Myocyte (in vitro differentiated cells): ENCODE measurements at regions not wholly inside any gene's neighbourhood (a gene's known extent, or its start where the extent isn't known, plus 50 kb on each side); places are given as distances from the start of the nearest gene placed in this dataset.

Source experiments
- DNase-seq: peaks from one replicate; pipeline ENCODE4 v3.0.0-alpha.2; 2012; ENCODE audit warnings: low read depth

GRCh38 chr10:129090618-129091366, 376.2 kb upstream of the MGMT start:
- DNase-seq = no peak

GRCh38 chr10:129093641-129094040, 373.4 kb upstream of the MGMT start:
- DNase-seq = no peak

DNA sequence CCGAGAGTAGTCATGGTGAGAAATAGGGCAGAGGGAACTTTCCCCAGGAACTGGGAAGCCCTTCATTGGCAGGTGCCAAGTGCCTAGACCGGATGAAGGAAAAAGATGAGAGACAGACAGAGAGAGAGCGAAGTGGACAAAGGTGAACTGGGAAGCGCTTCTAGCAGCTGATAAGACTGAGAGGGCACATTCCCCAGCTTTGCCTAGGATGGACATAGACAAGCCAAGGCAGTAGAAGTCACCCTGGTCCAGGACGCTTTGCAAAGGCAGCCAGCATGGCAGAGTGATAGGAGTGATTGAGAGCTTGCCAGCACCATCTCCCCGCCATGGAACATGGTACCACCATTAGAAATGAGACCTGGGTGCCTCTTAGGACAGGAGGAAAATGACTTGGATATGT, 372.8 kb upstream of the MGMT start:
- no peak for DNase-seq

- DNase-seq = no peak
These were observed 372.2 kb upstream of the MGMT start for GRCh38 chr10:129094861-129095260.

DNA sequence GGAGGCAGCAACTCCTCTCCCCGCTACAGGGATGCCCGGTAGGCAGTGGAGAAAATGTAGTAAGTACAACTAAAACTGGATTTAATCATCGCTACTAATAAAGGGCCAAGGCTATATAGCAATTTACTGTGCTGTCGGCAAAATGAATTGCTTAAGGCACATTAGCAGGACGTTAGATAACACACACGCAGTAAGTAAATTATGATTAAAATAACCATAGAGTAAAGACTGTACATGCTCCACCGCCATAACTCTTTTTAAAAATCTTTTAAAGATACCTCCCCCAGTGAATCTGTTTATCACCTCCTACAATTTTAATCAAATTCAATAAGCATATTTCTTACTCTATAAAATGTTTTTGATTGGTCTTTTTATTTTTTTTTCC, 371.4 kb upstream of the MGMT start:
- DNase-seq = no peak

- no peak for DNase-seq
These were observed 370.7 kb upstream of the MGMT start for GRCh38 chr10:129096065-129096984.

DNA sequence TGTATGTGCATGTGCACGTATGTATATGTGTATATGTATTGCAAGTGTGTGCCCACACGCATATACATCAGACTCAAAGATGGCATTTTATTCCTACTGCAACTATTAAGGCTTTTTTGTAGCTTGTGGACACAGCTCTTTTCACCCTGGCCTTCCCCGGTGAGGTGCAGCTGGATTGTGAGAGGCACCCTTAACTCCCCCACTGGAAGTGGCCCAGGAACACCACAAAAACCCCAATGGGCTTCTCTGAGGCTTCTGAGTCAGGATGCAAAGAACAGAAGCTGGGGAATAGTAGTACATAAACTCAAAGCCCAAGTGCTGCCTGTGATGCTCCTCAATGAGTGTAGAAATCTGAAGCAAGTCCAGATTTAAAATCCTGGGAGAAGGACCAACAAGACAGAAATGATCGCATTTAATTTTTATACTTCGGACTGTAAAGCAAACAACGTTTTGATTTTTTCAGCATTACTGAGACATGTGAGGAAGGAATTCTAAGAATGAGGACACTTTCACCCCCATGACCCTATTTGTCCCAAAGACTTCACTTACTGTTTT, 369.2 kb upstream of the MGMT start:
- no peak for DNase-seq

GRCh38 chr10:129098517-129098916, 368.5 kb upstream of the MGMT start:
- no peak for DNase-seq

DNA sequence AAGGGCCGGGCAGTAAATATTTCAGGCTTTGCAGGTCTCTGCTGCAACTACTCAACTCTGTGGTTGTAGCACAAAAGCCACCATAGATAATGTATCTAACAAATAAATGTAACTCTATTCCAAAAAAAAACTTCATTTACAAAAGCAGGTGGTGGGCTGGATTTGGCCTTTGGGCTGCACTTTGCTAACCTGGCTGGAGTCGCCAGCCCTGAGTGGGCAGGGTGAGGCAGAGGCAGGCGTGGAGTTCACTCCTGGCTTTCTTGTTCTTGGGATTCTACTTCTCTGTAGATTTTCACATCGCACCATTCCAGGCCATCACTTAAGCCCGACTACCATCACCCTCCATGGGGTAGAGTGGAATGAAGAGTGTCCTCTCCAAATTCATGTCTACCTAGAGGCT, 367.6 kb upstream of the MGMT start:
- DNase-seq = no peak

GRCh38 chr10:129099992-129100391, 367.0 kb upstream of the MGMT start:
- no peak for DNase-seq

- no peak for DNase-seq
These were observed 365.6 kb upstream of the MGMT start for GRCh38 chr10:129101232-129101980.

DNA sequence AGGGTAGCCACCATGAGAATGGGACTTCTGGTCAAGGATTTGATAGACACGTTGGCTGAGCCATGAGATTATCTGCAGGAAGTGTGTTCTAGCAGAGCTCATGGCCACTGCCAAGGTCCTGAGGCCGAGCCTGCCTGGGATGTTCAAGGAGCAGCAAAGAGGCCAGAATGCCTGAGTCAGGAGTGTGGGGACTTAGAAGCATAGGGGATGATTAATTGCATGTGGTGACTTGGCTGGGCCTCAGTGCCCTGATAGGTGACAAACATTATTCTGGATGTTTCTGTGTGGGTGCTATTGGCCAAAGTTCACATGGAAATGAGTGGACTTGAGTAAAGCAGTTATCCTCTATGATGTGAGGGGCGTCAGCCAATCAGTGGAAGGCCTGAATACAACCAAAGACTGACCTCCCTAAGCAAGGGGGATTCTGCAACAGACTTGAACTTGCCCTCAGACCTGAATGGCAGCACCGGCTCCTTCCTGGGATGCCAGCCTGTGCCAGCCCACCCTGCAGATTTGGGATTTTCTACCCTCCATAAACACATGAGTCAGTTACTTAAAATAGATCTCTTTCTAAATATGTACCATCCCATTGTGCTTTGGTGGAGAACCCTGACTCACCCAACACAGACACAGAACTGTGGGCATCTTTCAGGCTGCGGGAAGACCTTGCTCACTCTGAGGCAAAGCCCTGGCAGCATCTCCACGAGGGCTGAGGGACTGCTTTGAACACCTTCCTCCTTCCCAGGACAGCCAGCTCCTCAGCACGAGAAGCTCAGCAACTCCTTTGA, 363.9 kb upstream of the MGMT start:
- DNase-seq = no peak

GRCh38 chr10:129104266-129105045, 362.6 kb upstream of the MGMT start:
- DNase-seq = no peak

GRCh38 chr10:129105266-129105665, 361.8 kb upstream of the MGMT start:
- DNase-seq = no peak

- DNase-seq = no peak
These were observed 360.7 kb upstream of the MGMT start for GRCh38 chr10:129106314-129106713.

DNA sequence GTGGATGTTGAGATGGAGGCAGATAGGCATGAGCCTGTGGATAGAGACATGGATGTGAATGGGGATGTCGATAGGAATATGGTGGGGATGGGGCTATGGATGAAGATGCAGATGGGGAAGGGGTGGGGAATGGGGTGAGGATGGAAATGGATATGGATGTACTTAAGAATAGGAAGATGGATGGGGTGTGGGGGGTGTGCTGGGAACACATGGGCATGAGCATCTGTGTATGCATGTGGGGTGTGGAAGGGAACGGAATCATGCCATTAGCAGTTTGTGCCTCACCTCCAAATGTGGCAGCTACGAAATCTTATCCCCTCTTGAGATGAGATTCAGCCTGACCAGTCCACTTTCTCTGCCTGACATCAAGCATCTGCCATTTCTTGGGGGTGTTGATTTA, 359.5 kb upstream of the MGMT start:
- no peak for DNase-seq

GRCh38 chr10:129108378-129108777, 358.7 kb upstream of the MGMT start:
- no peak for DNase-seq

DNA sequence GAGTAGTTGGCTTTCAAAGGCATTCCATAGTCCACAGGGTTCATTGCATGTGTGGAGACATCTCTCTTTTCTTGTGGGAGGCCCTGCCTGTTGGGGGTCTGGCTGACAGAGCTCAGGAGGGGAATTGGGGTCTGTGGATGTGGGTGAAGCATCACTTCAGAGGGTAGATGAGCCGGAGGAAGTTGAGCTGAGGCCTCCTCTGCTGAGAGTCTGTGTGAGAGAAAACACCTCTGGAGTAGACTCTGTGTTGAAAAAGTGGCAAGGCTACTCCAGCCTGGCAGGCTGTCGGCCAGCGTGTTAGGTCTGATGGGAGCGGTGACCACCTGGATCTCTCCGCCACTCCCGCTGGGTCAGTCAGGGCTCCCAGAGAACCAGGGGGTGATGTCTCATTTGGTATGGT, 358.0 kb upstream of the MGMT start:
- no peak for DNase-seq

DNA sequence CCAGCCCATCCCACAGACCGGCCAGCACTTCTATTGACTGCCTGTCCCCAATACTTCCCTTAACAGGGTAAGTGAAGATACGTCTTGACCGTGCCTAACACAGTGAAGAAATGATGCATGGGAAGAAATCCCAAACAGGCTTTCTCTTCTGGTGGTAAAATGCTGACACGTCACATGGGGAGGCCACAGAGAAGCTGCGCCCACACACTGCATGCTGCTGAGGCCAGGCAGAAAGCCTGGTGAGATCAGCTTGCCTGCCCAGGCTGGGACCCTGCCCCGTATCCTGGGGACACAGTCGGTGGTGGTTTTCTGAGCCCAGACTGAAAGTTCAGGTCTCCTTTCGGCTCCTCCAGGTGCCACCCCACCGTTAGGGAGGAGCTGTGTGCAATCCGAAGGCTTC, 356.3 kb upstream of the MGMT start:
- DNase-seq = no peak

DNA sequence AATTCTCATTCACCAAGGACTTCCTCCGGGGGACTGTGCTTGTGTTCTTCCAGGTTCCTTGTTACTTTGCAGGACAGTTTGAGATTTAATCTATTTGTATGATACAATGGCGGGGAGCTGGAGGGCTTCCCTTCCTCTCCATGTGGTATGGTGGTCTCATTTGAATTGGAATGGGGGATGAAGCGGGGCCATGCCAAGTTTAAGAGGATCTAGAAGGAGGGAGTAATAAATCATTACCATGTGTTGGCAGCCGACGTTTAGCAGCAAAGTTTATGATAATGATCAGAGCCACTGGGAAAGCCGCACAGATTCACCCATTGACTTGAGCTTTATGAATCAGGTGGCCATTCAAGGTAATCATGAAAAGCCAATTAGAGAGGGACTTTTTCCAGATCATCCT, 355.1 kb upstream of the MGMT start:
- DNase-seq = no peak
